CD4-positive, alpha-beta T cell (primary cell): ENCODE measurements at regions not wholly inside any gene's neighbourhood (a gene's known extent, or its start where the extent isn't known, plus 50 kb on each side); places are given as distances from the start of the nearest gene placed in this dataset.

Experiments
- ATAC-seq: fragments of 200-7000 bp; cut with Tn5 transposase; one replicate; pipeline ENCODE4 v1.10.0; 2022; ENCODE audit warnings: mild to moderate bottlenecking; ENCODE audit not compliant: poor library complexity
- CTCF ChIA-PET: fragments of 350-600 bp; sonication (Branson Sonifier 250); formaldehyde crosslinking; loops from one replicate; lab custom pipeline; 2021; ENCODE audit warnings: antibody characterized with exemption, inconsistent platforms; lab: Charles Lee
- POLR2A ChIA-PET: fragments of 350-600 bp; sonication (Branson Sonifier 250); formaldehyde crosslinking; loops from one replicate; lab custom pipeline; 2021; ENCODE audit warnings: antibody characterized with exemption, inconsistent platforms; lab: Charles Lee
- DNase-seq, 14 experiments: peaks; one replicate each; pipeline ENCODE4 v3.0.0-alpha.2; 2013 to 2020; ENCODE audit warnings: mixed read lengths in 2 of 14
- H3K27ac ChIP-seq, 2 donors: one replicate each; pipeline versions ENCODE4 v1.5.1 to v1.7.0; 2013; ENCODE audit warnings: low read length in 2 of 2, low read depth in 1 of 2, mild to moderate bottlenecking in 1 of 2
- H3K27me3 ChIP-seq, 2 experiments: 1 replicate in 1 of 2; 2 replicates in 1 of 2; pipeline versions ENCODE4 v1.6.1 to v1.7.0; 2013; ENCODE audit warnings: low read length in 2 of 2, control low read depth in 1 of 2, mild to moderate bottlenecking in 1 of 2, moderate library complexity in 1 of 2; ENCODE audit not compliant: insufficient read depth in 2 of 2, control insufficient read depth in 1 of 2
- H3K36me3 ChIP-seq: one replicate; pipeline ENCODE4 v1.6.1; 2013; ENCODE audit warnings: low read length, control low read depth; ENCODE audit not compliant: insufficient read depth
- H3K4me1 ChIP-seq: one replicate; pipeline ENCODE4 v1.6.1; 2013; ENCODE audit warnings: low read length, control low read depth; ENCODE audit not compliant: insufficient read depth
- H3K4me3 ChIP-seq: one replicate; pipeline ENCODE4 v1.5.1; 2013; ENCODE audit warnings: mild to moderate bottlenecking, low read length, moderate library complexity
- H3K9me3 ChIP-seq, 2 experiments: 1 replicate in 1 of 2; 2 replicates in 1 of 2; pipeline versions ENCODE4 v1.6.1 to v1.7.0; 2013; ENCODE audit warnings: low read length in 2 of 2, mild to moderate bottlenecking in 2 of 2, control low read depth in 1 of 2, moderate library complexity in 1 of 2; ENCODE audit not compliant: control insufficient read depth in 1 of 2, insufficient read depth in 1 of 2
- H3K27ac Mint-ChIP-seq: one replicate; pipeline ENCODE4 v1.8.0; 2020; ENCODE audit warnings: mixed read lengths
- H3K27me3 Mint-ChIP-seq: one replicate; pipeline ENCODE4 v1.8.0; 2021; ENCODE audit warnings: mixed read lengths
- H3K36me3 Mint-ChIP-seq: one replicate; pipeline ENCODE4 v1.8.0; 2021; ENCODE audit warnings: low read depth, mixed read lengths
- H3K4me1 Mint-ChIP-seq: one replicate; pipeline ENCODE4 v1.8.0; 2021; ENCODE audit warnings: low read depth, mixed read lengths
- H3K4me3 Mint-ChIP-seq: one replicate; pipeline ENCODE4 v1.8.0; 2020; ENCODE audit warnings: mild to moderate bottlenecking, mixed read lengths
- H3K9me3 Mint-ChIP-seq: one replicate; pipeline ENCODE4 v1.8.0; 2020; ENCODE audit warnings: mixed read lengths
- intact Hi-C, 2 experiments: fragments of 100-400 bp; cut with DNase I in 1 of 2; cut with micrococcal nuclease in 1 of 2; formaldehyde crosslinking; loops; one replicate each; pipeline versions ENCODE4 v1.15.1 to v1.9.0; 2023 to 2025; cut with DNase I, micrococcal nuclease
- TF ChIP-seq, protein P1 (sequence below): fragments of 200-600 bp; IDR thresholded peaks from one replicate; pipeline ENCODE4 v1.8.0; 2022; ENCODE audit warnings: antibody characterized with exemption, mild to moderate bottlenecking

DNA sequence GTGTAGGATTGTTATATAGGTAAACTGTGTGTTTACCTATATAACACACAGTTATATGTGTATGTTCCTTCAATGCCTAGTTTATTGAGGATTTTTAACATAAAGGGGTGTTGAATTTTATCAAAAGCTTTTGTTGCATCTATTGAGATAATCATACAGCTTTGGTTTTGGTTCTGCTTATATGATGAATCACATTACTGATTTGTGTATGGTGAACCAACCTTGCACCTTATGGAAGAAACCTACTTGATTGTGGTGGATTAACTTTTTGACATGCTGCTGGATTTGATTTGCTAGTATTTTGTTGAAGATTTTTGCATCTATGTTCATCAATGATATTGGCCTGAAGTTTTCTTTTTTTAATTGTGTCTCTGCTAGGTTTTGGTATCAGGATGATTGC is 194.9 kb downstream of the TMEM167A start:
- TF ChIP-seq, protein P1, sequence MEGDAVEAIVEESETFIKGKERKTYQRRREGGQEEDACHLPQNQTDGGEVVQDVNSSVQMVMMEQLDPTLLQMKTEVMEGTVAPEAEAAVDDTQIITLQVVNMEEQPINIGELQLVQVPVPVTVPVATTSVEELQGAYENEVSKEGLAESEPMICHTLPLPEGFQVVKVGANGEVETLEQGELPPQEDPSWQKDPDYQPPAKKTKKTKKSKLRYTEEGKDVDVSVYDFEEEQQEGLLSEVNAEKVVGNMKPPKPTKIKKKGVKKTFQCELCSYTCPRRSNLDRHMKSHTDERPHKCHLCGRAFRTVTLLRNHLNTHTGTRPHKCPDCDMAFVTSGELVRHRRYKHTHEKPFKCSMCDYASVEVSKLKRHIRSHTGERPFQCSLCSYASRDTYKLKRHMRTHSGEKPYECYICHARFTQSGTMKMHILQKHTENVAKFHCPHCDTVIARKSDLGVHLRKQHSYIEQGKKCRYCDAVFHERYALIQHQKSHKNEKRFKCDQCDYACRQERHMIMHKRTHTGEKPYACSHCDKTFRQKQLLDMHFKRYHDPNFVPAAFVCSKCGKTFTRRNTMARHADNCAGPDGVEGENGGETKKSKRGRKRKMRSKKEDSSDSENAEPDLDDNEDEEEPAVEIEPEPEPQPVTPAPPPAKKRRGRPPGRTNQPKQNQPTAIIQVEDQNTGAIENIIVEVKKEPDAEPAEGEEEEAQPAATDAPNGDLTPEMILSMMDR = no peak
- no peaks in the 10 kb centered on the region for H3K4me1 Mint-ChIP-seq
- no peak overlapping the region for H3K4me3 Mint-ChIP-seq
- DNase-seq (no peak), ATAC-seq (no peak)
- Histone ChIP-seq H3K27ac (no peak overlapping the region), H3K9me3 (peaks cover 6 to 17% of the 10 kb centered on the region in 2 experiments), H3K4me1 (no peaks in the 10 kb centered on the region), H3K27me3 (no peaks in the 10 kb centered on the region), H3K4me3 (no peak overlapping the region), H3K36me3 (no peaks in the 10 kb centered on the region)
- ChIA-PET POLR2A (no interaction called here), CTCF (no interaction called here)
- no peaks in the 10 kb centered on the region for H3K36me3 Mint-ChIP-seq
- intact Hi-C loops = no loop called here
- no peaks in the 10 kb centered on the region for H3K27me3 Mint-ChIP-seq
- H3K9me3 Mint-ChIP-seq = peaks cover 10% of the 10 kb centered on the region
- no peak overlapping the region for H3K27ac Mint-ChIP-seq

DNA sequence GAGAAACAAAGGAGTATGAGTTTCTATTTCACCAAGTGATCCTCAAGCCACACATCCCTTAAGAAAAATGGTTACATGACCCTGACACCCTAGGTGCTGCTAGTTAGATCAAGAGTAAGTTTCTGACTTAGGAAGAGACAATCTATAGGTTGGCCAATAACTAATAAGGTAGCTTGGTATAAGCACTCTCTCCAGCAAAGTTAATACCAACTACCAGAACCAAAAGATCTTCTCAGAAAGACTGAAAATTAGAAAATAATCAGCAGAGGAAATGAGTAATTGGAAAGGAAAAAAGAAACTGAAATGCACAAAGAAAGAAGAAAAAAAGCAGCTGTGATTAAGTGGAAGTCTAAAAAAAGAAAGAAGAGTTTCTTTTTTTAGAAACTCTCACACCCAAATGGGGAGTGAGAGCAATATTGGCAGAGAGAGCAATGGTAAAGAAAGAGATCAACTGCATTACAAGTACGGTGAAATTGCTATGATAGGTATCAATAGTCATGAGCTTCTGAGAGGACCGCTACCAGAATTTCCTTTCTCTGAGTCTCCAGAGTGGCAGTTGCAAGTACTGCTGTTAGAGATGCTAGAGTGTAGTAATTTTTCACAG is 195.5 kb downstream of the TMEM167A start:
- ATAC-seq (no peak), DNase-seq (no peak)
- Mint-ChIP-seq H3K27me3 (no peaks in the 10 kb centered on the region), H3K4me3 (no peak overlapping the region), H3K9me3 (peaks cover 10% of the 10 kb centered on the region), H3K27ac (no peak overlapping the region), H3K36me3 (no peaks in the 10 kb centered on the region), H3K4me1 (no peaks in the 10 kb centered on the region)
- H3K27me3 ChIP-seq = no peaks in the 10 kb centered on the region
- ChIA-PET CTCF (no interaction called here), POLR2A (no interaction called here)
- H3K9me3 ChIP-seq = peaks cover 6 to 17% of the 10 kb centered on the region in 2 experiments
- no peaks in the 10 kb centered on the region for H3K4me1 ChIP-seq
- no peak overlapping the region for H3K4me3 ChIP-seq
- H3K27ac ChIP-seq = no peak overlapping the region
- H3K36me3 ChIP-seq = no peaks in the 10 kb centered on the region
- TF ChIP-seq, protein P1 = no peak
- intact Hi-C loops = no loop called here

DNA sequence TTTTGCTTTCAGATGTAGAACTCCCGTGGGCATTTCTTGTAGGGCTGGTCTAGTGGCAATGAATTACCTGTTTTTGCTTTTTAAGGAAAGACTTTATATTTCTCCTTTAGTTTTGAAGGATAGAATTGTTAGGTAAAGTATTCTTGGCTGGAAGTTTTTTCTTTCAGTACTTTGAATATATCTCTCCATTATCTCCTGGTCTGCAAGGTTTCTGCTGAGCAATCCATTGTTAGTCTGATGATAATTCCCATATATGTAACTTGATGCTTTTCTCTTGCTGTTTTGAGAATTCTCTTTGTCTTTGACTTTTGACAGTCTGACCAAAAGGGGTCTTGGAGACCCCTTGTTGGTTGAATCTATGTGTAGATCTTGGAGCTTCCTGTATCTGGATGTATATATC is 198.1 kb downstream of the TMEM167A start:
- DNase-seq (no peak), ATAC-seq (no peak)
- Mint-ChIP-seq H3K27ac (no peak overlapping the region), H3K4me1 (no peaks in the 10 kb centered on the region), H3K27me3 (no peaks in the 10 kb centered on the region), H3K9me3 (peaks cover 10% of the 10 kb centered on the region), H3K36me3 (no peaks in the 10 kb centered on the region), H3K4me3 (no peak overlapping the region)
- Histone ChIP-seq H3K27ac (no peak overlapping the region), H3K36me3 (no peaks in the 10 kb centered on the region), H3K4me3 (no peak overlapping the region), H3K4me1 (no peaks in the 10 kb centered on the region), H3K27me3 (no peaks in the 10 kb centered on the region), H3K9me3 (peaks cover 6 to 17% of the 10 kb centered on the region in 2 experiments)
- CTCF ChIA-PET = interaction anchor here (1.5 kb wide), 1 partner anchor 8 kb away, joined by 3 read pairs; no protein-coding TSS in a partner anchor
- POLR2A ChIA-PET = no interaction called here
- TF ChIP-seq, protein P1 = no peak
- intact Hi-C loops = no loop called here
